GM18858 (cell line): ENCODE measurements at regions not wholly inside any gene's neighbourhood (a gene's known extent, or its start where the extent isn't known, plus 50 kb on each side); places are given as distances from the start of the nearest gene placed in this dataset.

ENCODE experiments used
- ATAC-seq: cut with Tn5 transposase; IDR thresholded peaks from one replicate; pipeline ENCODE4 v1.9.1; 2021; ENCODE audit not compliant: unreplicated experiment

- ATAC-seq, result no peak
These were observed 161.4 kb upstream of the KLF4 start for GRCh38 chr9:107650995-107651394.

GRCh38 chr9:107650321-107650720 lies 160.8 kb upstream of the KLF4 start:
- ATAC-seq, result no peak

- no peak for ATAC-seq
These were observed 158.7 kb upstream of the KLF4 start for GRCh38 chr9:107648153-107648715.

- ATAC-seq, result no peak
These were observed 158.0 kb upstream of the KLF4 start for GRCh38 chr9:107647611-107648010.

- ATAC-seq, result no peak
These were observed 157.6 kb upstream of the KLF4 start for GRCh38 chr9:107647141-107647540.

- ATAC-seq, result no peak
These were observed 155.9 kb upstream of the KLF4 start for GRCh38 chr9:107645464-107645833.

- ATAC-seq, result no peak
These were observed 155.3 kb upstream of the KLF4 start for GRCh38 chr9:107644733-107645463.

GRCh38 chr9:107639426-107639825 lies 149.9 kb upstream of the KLF4 start:
- ATAC-seq, result no peak

- ATAC-seq, result no peak
These were observed 149.1 kb upstream of the KLF4 start for GRCh38 chr9:107638521-107639310.

- ATAC-seq, result no peak
These were observed 148.2 kb upstream of the KLF4 start for GRCh38 chr9:107637421-107638420.

GRCh38 chr9:107636571-107637381 lies 147.2 kb upstream of the KLF4 start:
- ATAC-seq, result no peak

- no peak for ATAC-seq
These were observed 146.2 kb upstream of the KLF4 start for GRCh38 chr9:107635803-107636174.

GRCh38 chr9:107635101-107635802 lies 145.7 kb upstream of the KLF4 start:
- no peak for ATAC-seq

GRCh38 chr9:107633406-107633805 lies 143.8 kb upstream of the KLF4 start:
- no peak for ATAC-seq

GRCh38 chr9:107632661-107633060 lies 143.1 kb upstream of the KLF4 start:
- no peak for ATAC-seq

- ATAC-seq, result no peak
These were observed 142.6 kb upstream of the KLF4 start for GRCh38 chr9:107632216-107632615.

GRCh38 chr9:107631788-107632187 lies 142.2 kb upstream of the KLF4 start:
- ATAC-seq, result no peak

- no peak for ATAC-seq
These were observed 140.6 kb upstream of the KLF4 start for GRCh38 chr9:107630156-107630555.

GRCh38 chr9:107628444-107628843 lies 138.9 kb upstream of the KLF4 start:
- ATAC-seq, result no peak

GRCh38 chr9:107627781-107628180 lies 138.2 kb upstream of the KLF4 start:
- ATAC-seq, result no peak
